Fibroblast of pulmonary artery (primary cell): ENCODE measurements at regions not wholly inside any gene's neighbourhood (a gene's known extent, or its start where the extent isn't known, plus 50 kb on each side); places are given as distances from the start of the nearest gene placed in this dataset.
A peak's percentile ranks its signal among the peaks of the same experiment; 100 is the strongest.

Experiments
- DNase-seq: peaks from one replicate; pipeline ENCODE4 v3.0.0-alpha.2; 2010; ENCODE audit warnings: low read depth
- H3K4me3 ChIP-seq: replicated peaks from 2 replicates; pipeline ENCODE4 v1.5.1; 2011; ENCODE audit warnings: low read depth, mild to moderate bottlenecking, control low read depth, low read length, moderate library complexity
- TF ChIP-seq, protein P1 (sequence below): IDR thresholded peaks from 2 replicates; pipeline ENCODE4 v1.5.1; 2011; ENCODE audit warnings: mild to moderate bottlenecking, control low read depth, low read length, inconsistent platforms; ENCODE audit errors: missing control alignments

DNA sequence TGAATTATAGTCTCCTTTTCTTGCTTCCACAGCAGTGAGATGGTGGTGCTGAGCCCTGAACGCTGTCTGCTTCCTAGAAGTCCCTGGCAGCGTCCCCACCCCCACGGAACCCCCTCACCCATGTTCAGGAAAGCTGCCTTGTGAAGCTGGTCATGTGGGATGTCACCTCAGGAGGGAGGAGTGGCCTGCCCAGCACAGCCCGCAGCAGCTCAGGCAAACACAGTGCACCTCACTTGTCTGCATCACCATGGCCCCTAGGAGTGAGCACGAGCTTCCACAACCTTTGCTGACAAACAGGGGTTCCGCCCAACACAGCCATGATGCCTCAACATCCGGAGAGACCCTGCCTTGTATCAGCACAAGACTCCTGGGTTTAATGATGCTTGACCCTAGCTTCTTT is 508.9 kb downstream of the RPS24 start:
- no peak for DNase-seq
- TF ChIP-seq, protein P1, sequence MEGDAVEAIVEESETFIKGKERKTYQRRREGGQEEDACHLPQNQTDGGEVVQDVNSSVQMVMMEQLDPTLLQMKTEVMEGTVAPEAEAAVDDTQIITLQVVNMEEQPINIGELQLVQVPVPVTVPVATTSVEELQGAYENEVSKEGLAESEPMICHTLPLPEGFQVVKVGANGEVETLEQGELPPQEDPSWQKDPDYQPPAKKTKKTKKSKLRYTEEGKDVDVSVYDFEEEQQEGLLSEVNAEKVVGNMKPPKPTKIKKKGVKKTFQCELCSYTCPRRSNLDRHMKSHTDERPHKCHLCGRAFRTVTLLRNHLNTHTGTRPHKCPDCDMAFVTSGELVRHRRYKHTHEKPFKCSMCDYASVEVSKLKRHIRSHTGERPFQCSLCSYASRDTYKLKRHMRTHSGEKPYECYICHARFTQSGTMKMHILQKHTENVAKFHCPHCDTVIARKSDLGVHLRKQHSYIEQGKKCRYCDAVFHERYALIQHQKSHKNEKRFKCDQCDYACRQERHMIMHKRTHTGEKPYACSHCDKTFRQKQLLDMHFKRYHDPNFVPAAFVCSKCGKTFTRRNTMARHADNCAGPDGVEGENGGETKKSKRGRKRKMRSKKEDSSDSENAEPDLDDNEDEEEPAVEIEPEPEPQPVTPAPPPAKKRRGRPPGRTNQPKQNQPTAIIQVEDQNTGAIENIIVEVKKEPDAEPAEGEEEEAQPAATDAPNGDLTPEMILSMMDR: no peak
- no peak overlapping the region for H3K4me3 ChIP-seq

DNA sequence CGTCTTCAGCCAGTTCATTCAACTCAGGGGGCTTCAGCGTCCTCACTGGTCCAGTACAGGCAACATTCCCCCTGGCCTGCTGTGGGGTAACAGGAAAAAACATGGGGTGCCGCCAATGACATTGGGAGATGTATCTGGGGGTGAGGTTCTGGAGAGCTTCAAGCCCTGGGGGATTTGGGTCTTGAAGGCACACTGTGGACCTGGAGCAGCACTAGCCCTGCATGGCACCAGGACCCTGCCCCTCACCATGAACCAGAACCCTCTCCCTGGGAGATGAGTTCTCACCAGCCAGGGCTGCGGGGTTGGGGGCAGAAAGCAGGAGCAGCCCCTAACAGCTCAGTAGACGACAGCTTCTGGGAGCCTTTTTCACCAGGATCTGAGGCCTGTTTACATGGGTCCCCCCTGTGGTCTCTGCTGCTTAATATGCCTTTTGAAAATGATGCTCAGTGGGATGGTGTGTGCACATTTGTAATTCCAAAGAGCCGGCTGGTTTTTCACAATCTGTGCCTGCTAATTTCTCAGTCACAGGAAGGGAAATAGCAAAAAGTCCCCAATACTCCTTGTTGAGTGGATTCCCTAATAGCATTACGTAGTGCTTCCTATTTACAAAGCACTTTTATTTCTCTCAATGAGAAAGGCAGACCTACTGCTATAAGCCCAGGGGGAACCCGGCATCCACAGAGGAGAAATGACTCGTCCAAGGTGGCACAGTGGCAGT is 509.5 kb downstream of the RPS24 start:
- H3K4me3 ChIP-seq: no peak overlapping the region
- TF ChIP-seq, protein P1: no peak
- DNase-seq: no peak

DNA sequence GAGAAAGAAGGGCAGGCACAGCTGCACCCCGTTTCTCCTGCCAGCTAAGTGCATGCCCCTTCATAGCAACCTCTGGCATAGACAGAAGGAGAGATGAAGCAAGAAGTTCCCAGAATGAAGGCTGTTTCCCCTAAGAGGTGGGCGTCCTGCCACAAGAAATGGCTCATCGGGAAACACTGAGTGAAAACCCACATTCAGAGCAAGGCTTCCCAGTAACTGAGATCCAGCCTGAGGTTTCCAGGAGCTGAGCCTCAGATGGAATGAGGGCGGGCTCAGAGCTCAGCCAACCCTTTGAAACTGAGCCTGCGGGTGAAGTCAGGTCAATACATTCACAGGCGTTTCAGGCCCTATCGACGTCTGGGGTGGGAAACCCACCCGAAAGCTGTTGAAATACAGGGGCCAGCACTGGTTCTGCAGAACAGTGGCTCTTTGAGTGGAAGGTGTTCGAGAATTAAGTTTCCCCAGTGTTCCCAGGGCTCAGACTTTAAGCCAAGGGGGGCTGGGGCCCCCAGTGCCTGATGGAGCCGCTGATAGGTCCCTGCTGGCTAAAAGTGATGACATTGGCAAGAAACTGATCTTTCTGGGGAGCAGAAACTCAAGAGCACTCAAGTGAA is 510.2 kb downstream of the RPS24 start:
- TF ChIP-seq, protein P1: no peak
- no peak overlapping the region for H3K4me3 ChIP-seq
- peak; percentile 91 for DNase-seq

- H3K4me3 ChIP-seq: no peak overlapping the region
- no peak for DNase-seq
- TF ChIP-seq, protein P1: no peak
Measured at GRCh38 chr10:78544423-78545090, 510.9 kb downstream of the RPS24 start.

GRCh38 chr10:78545756-78546155 is 512.1 kb downstream of the RPS24 start:
- DNase-seq: no peak
- TF ChIP-seq, protein P1: no peak
- H3K4me3 ChIP-seq: no peak overlapping the region

- TF ChIP-seq, protein P1: no peak
- no peak overlapping the region for H3K4me3 ChIP-seq
- no peak for DNase-seq
Measured at GRCh38 chr10:78547397-78547796, 513.7 kb downstream of the RPS24 start.
